ENCODE measurements at regions not wholly inside any gene's neighbourhood (a gene's known extent, or its start where the extent isn't known, plus 50 kb on each side); places are given as distances from the start of the nearest gene placed in this dataset.

GRCh38 chr4:59831746-59832145 is 1368.4 kb upstream of the ADGRL3 start:
- H3K27ac ChIP-seq: no peak overlapping the region
- TF ChIP-seq CTCF (conservative IDR thresholded peaks at IDR 0.05): no peak

- H3K27ac ChIP-seq: no peak overlapping the region
- no peak for TF ChIP-seq CTCF (conservative IDR thresholded peaks at IDR 0.05)
These were observed 1365.2 kb upstream of the ADGRL3 start for GRCh38 chr4:59834943-59835342.

- H3K27ac ChIP-seq: no peak overlapping the region
- no peak for TF ChIP-seq CTCF (conservative IDR thresholded peaks at IDR 0.05)
These were observed 1362.4 kb upstream of the ADGRL3 start for GRCh38 chr4:59837751-59838150.

GRCh38 chr4:59838236-59838635 is 1361.9 kb upstream of the ADGRL3 start:
- H3K27ac ChIP-seq: no peak overlapping the region
- no peak for TF ChIP-seq CTCF (conservative IDR thresholded peaks at IDR 0.05)

GRCh38 chr4:59841698-59842097 is 1358.4 kb upstream of the ADGRL3 start:
- no peak overlapping the region for H3K27ac ChIP-seq
- TF ChIP-seq CTCF (conservative IDR thresholded peaks at IDR 0.05): no peak

GRCh38 chr4:59848457-59848856 is 1351.7 kb upstream of the ADGRL3 start:
- no peak overlapping the region for H3K27ac ChIP-seq
- TF ChIP-seq CTCF (conservative IDR thresholded peaks at IDR 0.05): no peak

- no peak for TF ChIP-seq CTCF (conservative IDR thresholded peaks at IDR 0.05)
- no peak overlapping the region for H3K27ac ChIP-seq
These were observed 1344.3 kb upstream of the ADGRL3 start for GRCh38 chr4:59855630-59856352.
